Inflammatory macrophage (primary cell): ENCODE measurements at regions not wholly inside any gene's neighbourhood (a gene's known extent, or its start where the extent isn't known, plus 50 kb on each side); places are given as distances from the start of the nearest gene placed in this dataset.
A peak's percentile ranks its signal among the peaks of the same experiment; 100 is the strongest.
"Not testable (repeated sequence)": the region's sequence is repeated elsewhere in the genome, so short reads cannot be mapped to it uniquely, and the experiment has no call there.

Experiments used
- DNase-seq, 2 donors: peaks; one replicate each; pipeline ENCODE4 v3.0.0-alpha.2; 2020 to 2022

DNA sequence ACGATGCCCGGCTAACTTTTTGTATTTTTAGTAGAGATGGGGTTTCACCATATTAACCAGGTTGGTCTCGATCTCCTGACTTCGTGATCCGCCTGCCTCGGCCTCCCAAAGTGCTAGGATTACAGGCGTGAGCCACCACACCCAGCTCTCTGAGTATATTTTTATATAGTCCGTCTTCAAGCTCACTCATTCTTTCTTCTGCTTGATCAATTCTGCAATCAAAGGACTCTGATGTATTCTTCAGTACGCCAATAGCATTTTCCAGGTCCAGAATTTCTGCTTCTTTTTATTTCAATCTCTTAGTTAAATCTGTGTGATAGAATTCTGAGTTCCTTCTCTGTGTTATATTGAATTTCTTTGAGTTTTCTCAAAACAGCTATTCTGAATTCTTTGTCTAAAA lies 281.9 kb upstream of the PMFBP1 start:
- not testable (repeated sequence) for DNase-seq

GRCh38 chr16:72444696-72445095 lies 272.7 kb upstream of the PMFBP1 start:
- DNase-seq: peak; percentile 41 to 71

GRCh38 chr16:72443809-72444208 lies 271.9 kb upstream of the PMFBP1 start:
- no peak for DNase-seq

DNA sequence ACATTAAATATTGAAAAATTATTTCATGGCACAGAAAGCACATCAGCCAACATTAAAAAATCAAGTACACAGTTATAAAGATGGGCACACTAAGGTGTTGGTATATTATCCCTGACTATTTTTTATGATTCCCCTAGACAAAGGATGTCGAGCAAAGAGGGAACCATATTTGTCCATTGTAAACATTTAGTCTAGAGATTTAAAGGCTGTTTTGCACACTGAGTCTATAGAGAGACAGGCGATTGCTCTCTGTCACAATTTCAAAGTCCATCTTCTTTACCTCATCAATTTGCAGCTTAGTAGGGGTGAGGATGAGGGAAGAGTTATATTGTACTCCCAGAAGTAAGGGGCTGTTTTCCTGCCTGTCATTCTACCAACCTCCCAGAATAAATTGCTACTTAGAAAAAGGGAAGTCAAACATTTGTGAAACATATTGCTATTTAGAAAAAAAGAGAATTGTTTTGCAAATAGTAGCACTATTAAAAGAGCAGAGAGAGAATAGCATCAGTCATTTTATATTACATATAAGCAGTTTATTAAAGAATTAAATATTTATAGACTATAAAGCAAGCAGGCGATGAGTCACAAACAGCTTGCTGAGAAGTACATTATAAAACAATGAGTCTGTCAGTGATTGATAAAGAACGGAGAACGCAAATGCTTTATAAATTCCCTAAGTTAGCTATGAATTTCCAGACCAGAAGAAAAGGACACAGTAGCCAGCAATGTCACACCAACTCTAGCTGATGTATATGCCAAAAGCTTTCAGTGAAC lies 270.6 kb upstream of the PMFBP1 start:
- DNase-seq: peak in 1 of 2 donors; percentile 26

GRCh38 chr16:72437891-72438290 lies 265.9 kb upstream of the PMFBP1 start:
- no peak for DNase-seq

DNA sequence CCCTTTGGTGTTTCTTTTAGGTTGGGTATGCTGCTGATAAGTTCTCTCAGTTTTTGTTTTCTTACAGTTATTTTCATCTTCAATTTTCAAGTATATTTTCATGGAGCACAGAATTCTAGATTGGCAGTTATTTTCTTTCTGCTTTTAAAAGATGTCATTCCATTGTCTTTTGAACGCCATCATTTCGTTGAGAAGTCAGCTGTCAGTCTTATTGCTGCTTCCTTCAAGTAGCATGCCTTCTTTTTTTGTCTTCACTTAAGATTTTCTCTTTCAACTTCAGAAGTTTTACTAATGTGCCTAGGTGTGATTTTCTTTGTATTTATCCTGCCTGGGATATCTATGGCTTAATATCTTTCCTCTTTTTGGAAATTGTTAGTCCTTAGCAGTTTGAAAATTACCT lies 262.2 kb upstream of the PMFBP1 start:
- DNase-seq: peak in 1 of 2 donors; percentile 10

DNA sequence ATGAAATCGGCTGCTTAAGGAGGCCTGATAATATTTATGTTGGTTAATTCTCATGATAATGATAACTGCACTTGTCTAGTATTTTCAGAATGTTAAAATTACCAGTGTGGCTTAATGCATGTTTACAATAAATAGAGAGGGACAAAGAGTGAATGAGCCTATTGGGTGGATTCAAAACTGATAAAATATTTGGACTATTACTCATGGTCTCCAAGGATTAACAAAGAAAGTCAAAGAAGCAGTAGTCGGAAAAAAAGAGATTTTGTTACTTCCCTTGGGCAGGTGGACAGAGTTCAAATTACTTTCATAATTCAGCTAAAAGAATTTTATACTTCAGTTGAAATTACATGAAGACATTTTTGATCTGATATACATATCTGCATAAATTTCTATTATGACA lies 258.2 kb upstream of the PMFBP1 start:
- no peak for DNase-seq

GRCh38 chr16:72429671-72430081 lies 257.7 kb upstream of the PMFBP1 start:
- no peak for DNase-seq

DNA sequence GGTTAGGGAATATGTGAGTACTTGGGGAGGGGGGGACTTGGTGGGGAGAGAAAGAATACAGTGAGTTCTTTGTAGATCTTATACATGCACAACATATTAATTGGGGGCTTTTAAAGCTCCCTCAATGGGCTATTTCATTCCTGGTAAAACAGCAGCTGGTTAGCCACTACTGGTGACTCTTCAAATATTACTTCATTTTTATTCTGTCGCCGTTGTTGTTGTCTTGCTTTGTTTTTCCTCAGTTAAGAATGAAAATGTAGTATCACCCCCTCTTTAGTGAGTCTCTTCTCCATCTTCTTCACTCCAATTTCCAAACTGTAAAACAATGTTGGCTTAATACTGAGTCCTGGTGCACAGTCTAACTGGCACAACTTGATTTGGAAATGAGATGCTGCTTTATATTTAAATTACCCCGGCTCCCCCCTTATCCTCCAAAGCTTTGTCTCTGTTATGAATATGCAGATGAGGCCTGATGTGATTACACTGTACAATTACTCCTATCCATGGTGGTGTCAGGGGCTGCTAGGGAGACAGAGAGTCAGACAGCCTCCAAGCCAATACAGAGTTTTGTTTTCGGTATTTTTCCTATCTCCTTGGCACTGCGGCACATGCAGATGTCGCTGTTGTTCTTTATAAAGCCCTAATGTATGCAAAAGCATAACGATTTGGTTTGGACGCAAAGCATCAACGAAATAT lies 256.9 kb upstream of the PMFBP1 start:
- DNase-seq: no peak

DNA sequence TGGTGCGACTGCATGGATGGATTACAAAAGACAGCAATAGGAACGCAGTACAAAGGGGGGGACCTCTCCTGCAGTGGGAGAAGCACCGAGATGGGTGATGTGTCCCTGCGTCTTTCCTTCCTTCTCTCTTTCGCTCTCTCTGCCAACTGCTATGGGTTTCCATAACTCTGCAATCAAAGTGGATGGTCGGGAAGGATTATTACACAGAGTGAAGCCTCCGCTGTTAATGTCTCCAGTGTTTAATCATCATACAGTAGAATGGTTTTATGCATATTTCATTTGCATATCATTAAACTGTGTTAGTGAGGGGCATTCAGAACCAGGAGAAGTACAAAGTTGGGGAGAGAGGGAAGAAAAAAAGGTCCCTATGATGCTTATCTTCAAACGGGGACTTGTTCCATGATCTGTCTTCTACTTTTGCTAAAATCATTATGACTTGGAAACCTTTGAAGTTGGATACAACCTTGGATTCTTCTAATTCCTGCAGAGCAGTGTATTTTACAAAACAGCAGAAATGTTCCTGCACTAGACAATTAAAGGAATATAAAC lies 255.9 kb upstream of the PMFBP1 start:
- no peak for DNase-seq

GRCh38 chr16:72427051-72427782 lies 255.3 kb upstream of the PMFBP1 start:
- no peak for DNase-seq

- no peak for DNase-seq
Observed at GRCh38 chr16:72426386-72426785, 254.4 kb upstream of the PMFBP1 start.

DNA sequence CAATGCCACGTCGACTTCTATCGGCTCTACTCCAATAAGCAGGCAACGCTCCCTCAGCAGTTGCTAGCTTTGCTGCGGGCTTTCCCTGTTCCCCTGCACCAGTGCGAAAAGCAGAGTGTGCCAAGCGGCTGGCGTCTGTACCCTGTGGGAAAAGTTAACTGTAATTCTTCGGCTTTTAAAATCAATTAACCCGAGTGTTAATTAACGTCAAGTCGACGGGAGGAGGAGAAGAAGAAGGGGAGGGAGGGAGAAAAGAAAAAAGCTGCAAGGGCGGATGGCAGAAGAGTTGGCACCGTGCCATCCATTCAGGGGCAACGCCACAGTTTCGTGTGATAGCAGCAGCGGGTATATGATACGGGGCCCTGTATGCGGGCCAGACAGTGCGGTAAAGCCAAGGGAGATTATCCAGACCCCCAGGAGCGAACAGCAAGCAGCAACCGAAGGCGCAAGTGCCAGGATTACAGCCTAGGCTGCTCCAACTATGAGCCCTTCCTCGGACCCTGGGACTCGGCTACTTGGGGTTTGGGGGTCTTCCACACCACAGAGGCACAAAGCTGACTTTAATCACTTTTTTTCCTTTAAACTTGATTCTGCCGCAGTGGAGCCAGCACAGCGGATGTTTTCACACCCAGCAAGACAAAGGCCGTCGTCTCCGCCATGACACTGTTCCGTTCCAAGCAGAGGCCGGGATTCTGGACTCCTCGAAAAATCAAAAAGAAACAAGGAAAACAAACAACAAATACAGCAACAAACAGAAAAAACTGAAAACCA lies 253.8 kb upstream of the PMFBP1 start:
- no peak for DNase-seq

GRCh38 chr16:72424757-72425156 lies 252.8 kb upstream of the PMFBP1 start:
- no peak for DNase-seq

GRCh38 chr16:72422308-72422897 lies 250.4 kb upstream of the PMFBP1 start:
- DNase-seq: no peak

- no peak for DNase-seq
Observed at GRCh38 chr16:72419638-72420037, 247.7 kb upstream of the PMFBP1 start.

GRCh38 chr16:72415379-72415778 lies 243.4 kb upstream of the PMFBP1 start:
- no peak for DNase-seq

DNA sequence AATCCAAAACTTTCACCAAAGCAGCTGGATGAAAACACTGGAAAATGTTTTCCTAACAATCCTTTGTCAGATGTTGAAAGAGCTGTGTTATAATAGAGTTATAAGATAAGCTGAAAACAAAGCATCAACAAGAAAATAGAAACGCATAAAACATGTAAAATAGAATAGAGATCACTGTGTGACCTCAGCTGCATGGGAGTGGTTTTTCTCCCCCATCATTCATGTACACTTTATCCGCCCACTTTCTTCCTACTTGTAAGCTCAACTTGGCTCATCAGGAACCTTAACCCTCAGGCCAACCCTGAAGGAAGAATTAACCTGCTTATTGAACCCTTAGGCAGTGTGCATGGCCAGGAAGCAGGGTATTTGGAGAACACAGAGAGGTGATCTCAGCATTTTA lies 238.5 kb upstream of the PMFBP1 start:
- peak in 1 of 2 donors; percentile 2 for DNase-seq

- no peak for DNase-seq
Observed at GRCh38 chr16:72409423-72409822, 237.5 kb upstream of the PMFBP1 start.

DNA sequence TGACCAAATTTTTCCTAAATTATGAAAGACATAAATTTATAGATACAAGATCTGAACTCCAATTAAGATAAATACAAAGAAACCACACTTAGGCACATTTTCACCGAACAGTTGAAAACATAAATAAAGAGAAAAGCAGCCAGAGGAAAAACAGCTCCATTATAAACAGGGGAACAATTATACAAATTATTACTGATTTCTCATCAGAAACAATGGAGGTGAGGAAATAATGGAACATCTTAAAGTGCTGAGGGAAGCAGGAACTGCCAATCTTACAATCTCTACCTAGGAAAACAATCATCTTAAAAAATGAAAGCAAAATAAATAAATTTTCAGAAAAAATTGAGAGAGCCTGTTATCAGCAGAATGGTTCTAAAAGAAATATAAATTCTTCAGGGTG lies 234.4 kb upstream of the PMFBP1 start:
- DNase-seq: no peak

- no peak for DNase-seq
Observed at GRCh38 chr16:72404299-72404698, 232.3 kb upstream of the PMFBP1 start.

- DNase-seq: no peak
Observed at GRCh38 chr16:72401084-72401361, 229.1 kb upstream of the PMFBP1 start.
